Omental fat pad (tissue), 3 donors: ENCODE measurements at regions not wholly inside any gene's neighbourhood (a gene's known extent, or its start where the extent isn't known, plus 50 kb on each side); places are given as distances from the start of the nearest gene placed in this dataset.

Experiments used
- ATAC-seq: fragments of 150-250 bp; one replicate; pipeline ENCODE4 v1.9.1; 2016; ENCODE audit warnings: mild to moderate bottlenecking, moderate library complexity; ENCODE audit not compliant: low FRiP score
- DNase-seq: peaks from one replicate; pipeline ENCODE4 v3.0.0-alpha.2; 2019; ENCODE audit warnings: low spot score
- TF ChIP-seq, protein P1 (sequence below), 3 donors: fragments of 450-650 bp; IDR thresholded peaks; one replicate each; pipeline ENCODE4 v1.5.1; 2016 to 2017; ENCODE audit warnings: antibody characterized with exemption in 3 of 3, mild to moderate bottlenecking in 3 of 3, moderate library complexity in 2 of 3

DNA sequence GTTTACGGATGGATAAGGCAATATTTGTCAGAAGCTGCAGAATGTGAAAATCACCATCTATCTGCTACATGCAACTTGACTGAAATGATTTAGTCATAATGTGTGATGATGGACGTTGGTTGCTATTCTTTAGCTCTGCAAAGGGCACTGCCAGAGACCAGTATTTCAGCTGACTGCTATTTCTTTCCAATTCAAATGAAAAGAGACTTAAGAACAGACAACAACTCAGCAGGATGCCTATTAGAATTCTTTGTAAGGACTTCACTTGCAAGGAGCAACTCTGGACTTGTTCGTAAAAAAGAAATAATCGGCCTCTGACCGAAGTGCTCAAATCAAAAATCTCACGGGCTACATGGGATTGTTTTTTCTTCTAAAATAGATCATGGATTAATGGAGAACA lies 262.7 kb downstream of the DHX15 start:
- no peak for DNase-seq
- TF ChIP-seq, protein P1, sequence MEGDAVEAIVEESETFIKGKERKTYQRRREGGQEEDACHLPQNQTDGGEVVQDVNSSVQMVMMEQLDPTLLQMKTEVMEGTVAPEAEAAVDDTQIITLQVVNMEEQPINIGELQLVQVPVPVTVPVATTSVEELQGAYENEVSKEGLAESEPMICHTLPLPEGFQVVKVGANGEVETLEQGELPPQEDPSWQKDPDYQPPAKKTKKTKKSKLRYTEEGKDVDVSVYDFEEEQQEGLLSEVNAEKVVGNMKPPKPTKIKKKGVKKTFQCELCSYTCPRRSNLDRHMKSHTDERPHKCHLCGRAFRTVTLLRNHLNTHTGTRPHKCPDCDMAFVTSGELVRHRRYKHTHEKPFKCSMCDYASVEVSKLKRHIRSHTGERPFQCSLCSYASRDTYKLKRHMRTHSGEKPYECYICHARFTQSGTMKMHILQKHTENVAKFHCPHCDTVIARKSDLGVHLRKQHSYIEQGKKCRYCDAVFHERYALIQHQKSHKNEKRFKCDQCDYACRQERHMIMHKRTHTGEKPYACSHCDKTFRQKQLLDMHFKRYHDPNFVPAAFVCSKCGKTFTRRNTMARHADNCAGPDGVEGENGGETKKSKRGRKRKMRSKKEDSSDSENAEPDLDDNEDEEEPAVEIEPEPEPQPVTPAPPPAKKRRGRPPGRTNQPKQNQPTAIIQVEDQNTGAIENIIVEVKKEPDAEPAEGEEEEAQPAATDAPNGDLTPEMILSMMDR (IDR thresholded peaks at IDR 0.05) = no peak
- ATAC-seq = no peak

DNA sequence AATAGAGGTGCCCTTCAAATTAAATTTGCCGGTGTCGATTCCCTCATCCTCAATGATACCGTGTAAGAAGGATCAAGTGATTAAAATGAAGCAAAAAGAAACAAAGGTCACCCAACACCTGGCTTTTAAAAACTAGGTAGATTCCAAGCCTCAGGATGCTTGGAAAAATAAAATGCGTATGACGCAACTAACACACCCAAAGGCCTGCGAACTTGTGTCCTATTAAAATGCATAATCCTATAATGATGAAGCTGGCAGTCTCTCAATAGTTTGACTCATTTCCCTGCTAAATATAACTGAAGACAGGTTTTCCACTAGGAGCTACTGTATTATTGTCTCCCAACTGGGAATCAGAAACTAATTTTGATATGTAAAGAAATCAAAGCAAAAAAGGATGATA lies 263.2 kb downstream of the DHX15 start:
- no peak for ATAC-seq
- DNase-seq = no peak
- TF ChIP-seq, protein P1 (IDR thresholded peaks at IDR 0.05) = no peak

DNA sequence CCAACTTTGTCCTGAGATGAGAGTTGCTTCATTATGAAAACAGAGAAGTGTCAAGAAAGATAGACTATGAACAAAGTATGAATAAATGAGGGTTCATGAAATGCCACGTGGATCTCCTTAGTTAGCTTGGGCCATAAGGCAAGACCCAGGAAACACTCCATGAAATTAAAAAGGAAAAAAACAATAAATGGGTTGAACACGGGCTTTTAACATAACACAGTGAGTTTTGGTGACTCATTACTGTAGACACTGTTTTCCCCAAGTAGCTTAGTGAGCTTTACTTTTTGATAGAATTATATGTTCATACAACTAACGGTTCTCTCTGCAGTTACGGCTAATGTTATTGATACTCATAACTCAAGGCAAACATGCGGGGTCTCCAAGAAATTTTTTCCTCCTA lies 265.0 kb downstream of the DHX15 start:
- ATAC-seq = no peak

DNA sequence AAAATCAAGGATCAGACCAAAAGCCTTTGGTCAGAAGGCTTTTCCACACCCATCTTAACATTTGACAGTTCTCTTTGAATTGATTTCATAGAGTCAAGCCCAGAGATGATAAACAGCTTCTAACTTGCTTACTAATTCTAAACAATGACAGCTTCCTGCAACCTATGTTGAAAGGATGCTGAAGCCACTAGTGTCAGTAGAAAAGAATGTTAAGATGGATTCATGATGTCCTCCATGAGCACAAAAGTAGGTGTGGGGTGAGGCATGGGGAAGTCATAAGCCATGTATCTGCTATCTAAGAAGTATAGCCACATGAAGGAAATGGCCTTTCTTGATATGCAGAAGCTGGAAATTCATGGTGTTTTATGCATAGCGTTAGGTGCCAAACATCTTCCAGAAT lies 269.3 kb downstream of the DHX15 start:
- no peak for ATAC-seq
- no peak for DNase-seq
- TF ChIP-seq, protein P1 (IDR thresholded peaks at IDR 0.05) = no peak

More for the DNA sequence above, 265.0 kb downstream of the DHX15 start:
- TF ChIP-seq, protein P1 (IDR thresholded peaks at IDR 0.05) = no peak
- DNase-seq = no peak

DNA sequence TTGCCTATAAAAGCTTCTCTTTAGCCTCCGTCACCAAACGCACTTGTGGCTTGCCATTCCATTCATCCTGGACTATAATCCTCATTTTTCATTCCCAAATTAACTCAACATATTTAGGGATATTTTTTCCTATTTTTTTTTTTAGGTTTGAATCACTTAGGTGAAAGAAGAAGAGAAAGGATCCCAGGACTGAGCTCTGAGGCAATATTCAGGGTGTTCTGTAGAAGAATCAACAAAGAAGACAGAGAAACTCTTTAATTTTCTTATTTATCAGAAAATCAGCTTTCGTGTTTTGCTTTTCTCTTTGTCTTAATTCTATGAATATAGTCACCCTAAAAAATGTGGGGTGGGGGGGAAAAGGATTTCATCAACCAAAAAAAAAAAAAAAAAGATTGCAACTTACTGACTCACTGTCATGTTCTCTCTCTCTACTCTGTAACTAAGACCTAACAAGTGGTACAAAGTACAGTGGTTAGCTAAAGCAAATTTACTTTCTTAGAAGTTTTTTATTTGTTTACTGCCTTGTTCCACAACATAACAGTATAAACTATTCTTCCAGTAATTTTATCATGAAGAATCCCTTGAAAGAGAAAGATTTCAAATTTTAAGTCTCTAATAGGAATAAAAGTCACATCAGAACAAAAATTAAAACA lies 272.0 kb downstream of the DHX15 start:
- ATAC-seq = no peak
- TF ChIP-seq, protein P1 (IDR thresholded peaks at IDR 0.05) = no peak
- no peak for DNase-seq

DNA sequence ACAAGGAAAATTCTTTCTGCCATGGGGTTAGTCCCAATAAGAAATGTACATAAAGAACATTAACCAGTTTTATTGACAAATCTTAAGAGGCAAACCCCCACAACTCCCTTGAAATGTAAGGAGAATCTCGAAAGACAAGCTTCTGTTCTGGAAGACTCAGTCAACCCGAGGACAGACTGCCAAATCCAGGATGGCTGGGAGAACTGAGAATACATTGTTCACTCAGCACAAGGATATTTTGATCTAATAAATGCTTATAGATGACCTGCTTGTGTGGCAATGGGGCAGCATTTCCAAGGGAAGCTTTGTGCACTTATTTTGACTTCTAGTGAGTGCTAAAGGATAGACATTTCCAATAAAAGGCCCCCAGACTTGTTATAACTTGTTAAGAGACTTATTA lies 280.4 kb downstream of the DHX15 start:
- DNase-seq (no peak), ATAC-seq (no peak)
- TF ChIP-seq, protein P1 (IDR thresholded peaks at IDR 0.05) = no peak

DNA sequence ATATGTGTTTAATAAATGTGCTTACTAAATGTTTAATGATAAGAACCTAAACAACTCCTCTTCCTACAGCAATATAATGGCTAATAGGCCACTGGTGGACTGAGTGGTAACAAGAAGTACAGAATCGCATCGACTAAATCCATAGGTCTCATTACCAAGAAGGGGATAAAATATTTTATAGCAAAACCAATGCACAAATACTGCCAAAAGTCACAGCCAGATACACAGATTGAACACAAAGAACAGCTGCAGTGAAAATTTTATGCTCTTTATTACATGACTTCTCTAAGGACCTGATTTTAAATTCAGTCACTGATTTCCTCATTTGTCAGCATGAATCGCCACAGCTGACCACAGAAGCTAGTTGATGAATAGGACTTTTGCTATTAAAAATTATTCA lies 285.4 kb downstream of the DHX15 start:
- DNase-seq (no peak), ATAC-seq (no peak)
- TF ChIP-seq, protein P1 (IDR thresholded peaks at IDR 0.05) = no peak
